ENCODE measurements at regions not wholly inside any gene's neighbourhood (a gene's known extent, or its start where the extent isn't known, plus 50 kb on each side); places are given as distances from the start of the nearest gene placed in this dataset.

DNA sequence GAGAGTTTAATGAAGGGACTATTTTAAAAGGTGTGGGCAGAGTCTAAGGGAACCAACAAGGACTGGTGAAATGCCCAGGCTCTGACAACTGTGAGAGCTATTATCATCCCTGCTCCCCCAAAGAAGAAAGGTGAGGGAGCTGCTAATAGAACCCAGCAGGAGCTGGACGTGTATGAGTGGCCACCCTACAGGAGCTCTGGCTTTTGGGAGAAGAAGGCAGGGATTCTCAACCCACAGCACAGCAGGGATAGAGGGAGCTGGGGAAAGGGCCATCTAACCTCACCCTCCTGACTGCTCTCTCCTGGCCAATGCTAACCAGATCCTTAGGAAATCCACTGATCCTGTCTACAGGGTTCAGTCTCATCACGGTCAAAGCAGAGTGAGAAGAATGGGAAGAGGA, 57.1 kb downstream of the GRIN2B start:
- DNase-seq (ENCODE audit: low spot score) = no peak
- H3K27ac ChIP-seq = no peak overlapping the region
- no peak overlapping the region for H3K4me3 ChIP-seq
- no peaks in the 10 kb centered on the region for H3K9me3 ChIP-seq
- H3K36me3 ChIP-seq = no peaks in the 10 kb centered on the region
- TF ChIP-seq, protein P1, sequence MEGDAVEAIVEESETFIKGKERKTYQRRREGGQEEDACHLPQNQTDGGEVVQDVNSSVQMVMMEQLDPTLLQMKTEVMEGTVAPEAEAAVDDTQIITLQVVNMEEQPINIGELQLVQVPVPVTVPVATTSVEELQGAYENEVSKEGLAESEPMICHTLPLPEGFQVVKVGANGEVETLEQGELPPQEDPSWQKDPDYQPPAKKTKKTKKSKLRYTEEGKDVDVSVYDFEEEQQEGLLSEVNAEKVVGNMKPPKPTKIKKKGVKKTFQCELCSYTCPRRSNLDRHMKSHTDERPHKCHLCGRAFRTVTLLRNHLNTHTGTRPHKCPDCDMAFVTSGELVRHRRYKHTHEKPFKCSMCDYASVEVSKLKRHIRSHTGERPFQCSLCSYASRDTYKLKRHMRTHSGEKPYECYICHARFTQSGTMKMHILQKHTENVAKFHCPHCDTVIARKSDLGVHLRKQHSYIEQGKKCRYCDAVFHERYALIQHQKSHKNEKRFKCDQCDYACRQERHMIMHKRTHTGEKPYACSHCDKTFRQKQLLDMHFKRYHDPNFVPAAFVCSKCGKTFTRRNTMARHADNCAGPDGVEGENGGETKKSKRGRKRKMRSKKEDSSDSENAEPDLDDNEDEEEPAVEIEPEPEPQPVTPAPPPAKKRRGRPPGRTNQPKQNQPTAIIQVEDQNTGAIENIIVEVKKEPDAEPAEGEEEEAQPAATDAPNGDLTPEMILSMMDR (IDR thresholded peaks at IDR 0.05) = no peak
- H3K27me3 ChIP-seq = no peaks in the 10 kb centered on the region
- H3K4me1 ChIP-seq = no peaks in the 10 kb centered on the region

DNA sequence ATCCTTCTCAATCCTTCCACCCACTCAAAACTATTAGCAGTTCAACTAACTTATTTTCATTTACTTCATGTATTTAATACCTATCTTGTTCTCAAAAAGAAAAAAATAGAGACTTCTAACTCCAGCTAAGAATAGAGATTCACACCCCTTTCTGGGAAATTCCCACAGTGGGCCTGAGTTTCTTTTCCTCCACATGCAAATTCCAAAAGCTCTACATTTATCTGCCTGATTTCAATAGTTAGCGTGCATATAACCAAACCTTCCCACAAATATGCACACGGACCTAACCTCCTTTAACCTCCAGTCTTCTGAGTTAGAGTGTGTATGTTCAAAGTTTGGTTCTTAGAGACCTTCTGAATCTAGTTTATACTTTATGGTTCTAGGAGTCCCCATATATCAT, 62.5 kb downstream of the GRIN2B start:
- Histone ChIP-seq H3K4me3 (no peak overlapping the region), H3K27ac (no peak overlapping the region), H3K4me1 (no peaks in the 10 kb centered on the region), H3K27me3 (no peaks in the 10 kb centered on the region), H3K9me3 (no peaks in the 10 kb centered on the region), H3K36me3 (no peaks in the 10 kb centered on the region)
- no peak for DNase-seq (ENCODE audit: low spot score)
- TF ChIP-seq, protein P1 (IDR thresholded peaks at IDR 0.05) = no peak

DNA sequence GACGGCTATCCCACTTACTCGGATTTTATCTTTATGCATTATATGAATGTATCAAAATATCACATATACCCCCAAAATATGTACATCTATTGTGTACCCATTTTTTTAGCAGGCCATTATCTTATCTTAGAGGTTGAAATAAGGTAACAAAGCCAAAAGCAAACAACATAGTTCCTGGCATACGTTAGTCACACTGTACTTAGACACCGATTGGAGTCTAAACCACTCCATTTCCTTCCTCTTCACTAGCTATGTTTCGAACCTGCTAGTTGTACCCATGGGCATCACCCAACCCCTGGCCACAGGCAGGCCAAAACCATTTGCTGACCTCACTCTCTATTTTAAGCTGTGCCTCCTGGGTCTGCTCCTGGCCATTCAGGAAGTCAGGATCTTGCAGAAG, 66.3 kb downstream of the GRIN2B start:
- no peaks in the 10 kb centered on the region for H3K36me3 ChIP-seq
- no peaks in the 10 kb centered on the region for H3K27me3 ChIP-seq
- no peaks in the 10 kb centered on the region for H3K9me3 ChIP-seq
- no peak overlapping the region for H3K4me3 ChIP-seq
- H3K4me1 ChIP-seq = no peaks in the 10 kb centered on the region
- no peak overlapping the region for H3K27ac ChIP-seq
- no peak for DNase-seq (ENCODE audit: low spot score)
- TF ChIP-seq, protein P1 (IDR thresholded peaks at IDR 0.05) = no peak

DNA sequence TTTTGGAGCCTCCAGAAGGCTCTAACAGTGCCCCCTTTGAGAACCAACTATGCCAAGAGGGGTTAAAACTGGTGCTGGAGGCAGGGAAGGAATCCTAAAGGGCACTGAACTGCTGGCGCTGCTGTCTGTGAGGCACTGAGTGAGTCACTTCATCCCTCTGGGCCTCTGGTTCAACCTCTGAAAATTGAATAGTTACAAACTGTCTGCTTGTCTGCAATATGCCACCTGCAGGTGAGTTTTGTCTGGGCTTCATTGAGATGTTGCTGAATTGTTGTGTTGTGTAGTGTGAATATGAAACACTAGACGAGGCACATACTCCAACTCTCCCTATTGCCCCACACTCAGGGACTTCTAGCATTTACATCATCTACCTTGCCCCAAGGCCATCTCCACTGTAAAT, 68.0 kb downstream of the GRIN2B start:
- Histone ChIP-seq H3K4me1 (no peaks in the 10 kb centered on the region), H3K9me3 (no peaks in the 10 kb centered on the region), H3K36me3 (no peaks in the 10 kb centered on the region), H3K27me3 (no peaks in the 10 kb centered on the region), H3K27ac (no peak overlapping the region), H3K4me3 (no peak overlapping the region)
- no peak for DNase-seq (ENCODE audit: low spot score)
- TF ChIP-seq, protein P1 (IDR thresholded peaks at IDR 0.05) = no peak

DNA sequence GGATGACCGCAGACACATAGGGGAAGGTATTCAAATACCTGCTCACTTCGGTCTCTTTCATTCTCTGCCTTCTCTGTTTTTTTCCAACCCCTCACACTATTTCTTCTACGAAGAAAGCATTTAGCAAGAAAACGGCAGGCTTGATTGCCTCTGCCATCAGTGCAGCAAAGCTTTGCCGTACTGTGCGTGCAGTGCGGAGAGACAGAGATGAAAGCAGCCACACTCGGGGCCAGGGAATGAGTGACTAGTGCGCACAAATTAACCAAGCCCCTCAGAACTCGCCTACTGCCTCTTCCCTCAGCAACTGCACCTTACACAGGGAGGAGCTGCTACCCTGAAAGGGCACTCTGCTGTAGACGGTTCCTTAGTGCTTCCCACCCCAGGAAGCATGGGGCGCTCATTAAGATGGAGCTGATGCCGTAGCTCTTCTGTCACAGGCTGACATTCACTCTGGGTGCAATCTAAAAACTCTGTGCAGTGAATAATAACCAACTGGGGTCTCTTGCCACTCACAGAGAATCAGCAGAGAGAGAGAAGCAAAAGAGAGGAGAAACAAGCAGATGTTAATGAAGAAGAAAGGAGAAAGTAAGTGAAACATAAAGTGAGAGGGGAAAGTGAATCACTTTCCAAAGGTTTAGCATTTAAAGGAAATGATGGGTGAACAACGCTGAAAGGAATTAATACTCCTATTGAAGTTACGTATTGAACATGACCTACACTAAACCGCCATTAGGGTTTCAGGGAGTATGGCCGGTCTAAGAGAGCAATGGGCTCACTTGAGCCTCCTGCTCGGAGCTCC, 69.4 kb downstream of the GRIN2B start:
- Histone ChIP-seq H3K4me1 (no peaks in the 10 kb centered on the region), H3K27ac (no peak overlapping the region), H3K4me3 (no peak overlapping the region), H3K36me3 (no peaks in the 10 kb centered on the region), H3K9me3 (no peaks in the 10 kb centered on the region), H3K27me3 (no peaks in the 10 kb centered on the region)
- TF ChIP-seq, protein P1 (IDR thresholded peaks at IDR 0.05) = no peak
- no peak for DNase-seq (ENCODE audit: low spot score)

DNA sequence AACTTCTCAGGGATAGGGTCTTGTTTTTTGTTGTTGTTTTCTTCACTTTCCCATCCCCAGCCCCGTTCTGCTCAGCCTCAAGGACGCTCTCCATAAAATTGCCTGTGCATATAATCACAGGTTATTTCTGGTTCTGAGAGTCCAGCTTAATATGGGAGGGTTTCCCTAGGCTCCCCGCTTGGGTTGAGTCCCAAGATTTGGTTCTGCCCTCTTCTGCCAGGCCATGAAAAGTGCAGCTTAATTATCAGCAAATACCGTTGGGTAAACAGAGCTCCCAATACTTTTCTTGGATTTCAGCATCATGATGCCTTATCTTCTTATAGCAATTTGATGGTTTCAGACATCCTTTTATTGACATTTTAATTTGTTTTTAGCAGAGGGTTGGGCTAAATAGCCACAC, 75.6 kb downstream of the GRIN2B start:
- Histone ChIP-seq H3K4me3 (no peak overlapping the region), H3K27ac (no peak overlapping the region), H3K36me3 (no peaks in the 10 kb centered on the region), H3K27me3 (no peaks in the 10 kb centered on the region), H3K4me1 (no peaks in the 10 kb centered on the region), H3K9me3 (no peaks in the 10 kb centered on the region)
- DNase-seq (ENCODE audit: low spot score) = no peak
- TF ChIP-seq, protein P1 (IDR thresholded peaks at IDR 0.05) = no peak

Measured in right atrium auricular region (tissue), 2 donors.